ENCODE measurements at regions not wholly inside any gene's neighbourhood (a gene's known extent, or its start where the extent isn't known, plus 50 kb on each side); places are given as distances from the start of the nearest gene placed in this dataset.

GRCh38 chr13:33723365-33723764, 94.6 kb upstream of the RFC3 start:
- DNase-seq: no peak

GRCh38 chr13:33723772-33724435, 94.0 kb upstream of the RFC3 start:
- peak; percentile 76 to 77 for DNase-seq

- DNase-seq: no peak
These were observed 92.6 kb upstream of the RFC3 start for GRCh38 chr13:33725340-33725739.

- DNase-seq: peak; percentile 25 to 44
These were observed 90.5 kb upstream of the RFC3 start for GRCh38 chr13:33727297-33728083.

- DNase-seq: peak; percentile 60 to 78
These were observed 89.5 kb upstream of the RFC3 start for GRCh38 chr13:33728271-33729037.

- peak; percentile 58 to 80 for DNase-seq
These were observed 87.8 kb upstream of the RFC3 start for GRCh38 chr13:33730147-33730546.

- DNase-seq: peak in 1 of 2 donors; percentile 42
These were observed 87.3 kb upstream of the RFC3 start for GRCh38 chr13:33730619-33731018.

- no peak for DNase-seq
These were observed 82.7 kb upstream of the RFC3 start for GRCh38 chr13:33735276-33735675.

GRCh38 chr13:33739254-33739653, 78.7 kb upstream of the RFC3 start:
- no peak for DNase-seq

- DNase-seq: no peak
These were observed 77.8 kb upstream of the RFC3 start for GRCh38 chr13:33740134-33740538.

GRCh38 chr13:33742321-33742720, 75.6 kb upstream of the RFC3 start:
- no peak for DNase-seq

GRCh38 chr13:33743438-33744368, 74.2 kb upstream of the RFC3 start:
- DNase-seq: peak; percentile 11 to 52

GRCh38 chr13:33744589-33745369, 73.2 kb upstream of the RFC3 start:
- no peak for DNase-seq

GRCh38 chr13:33745370-33746324, 72.3 kb upstream of the RFC3 start:
- DNase-seq: no peak

- DNase-seq: no peak
These were observed 71.1 kb upstream of the RFC3 start for GRCh38 chr13:33746867-33747266.

GRCh38 chr13:33751151-33751550, 66.8 kb upstream of the RFC3 start:
- no peak for DNase-seq

GRCh38 chr13:33752094-33752493, 65.9 kb upstream of the RFC3 start:
- no peak for DNase-seq

- no peak for DNase-seq
These were observed 65.4 kb upstream of the RFC3 start for GRCh38 chr13:33752597-33752996.

GRCh38 chr13:33756929-33757328, 61.0 kb upstream of the RFC3 start:
- DNase-seq: no peak

- DNase-seq: peak in 1 of 2 donors; percentile 46
These were observed 60.2 kb upstream of the RFC3 start for GRCh38 chr13:33757713-33758112.
